ENCODE measurements at regions not wholly inside any gene's neighbourhood (a gene's known extent, or its start where the extent isn't known, plus 50 kb on each side); places are given as distances from the start of the nearest gene placed in this dataset.

DNA sequence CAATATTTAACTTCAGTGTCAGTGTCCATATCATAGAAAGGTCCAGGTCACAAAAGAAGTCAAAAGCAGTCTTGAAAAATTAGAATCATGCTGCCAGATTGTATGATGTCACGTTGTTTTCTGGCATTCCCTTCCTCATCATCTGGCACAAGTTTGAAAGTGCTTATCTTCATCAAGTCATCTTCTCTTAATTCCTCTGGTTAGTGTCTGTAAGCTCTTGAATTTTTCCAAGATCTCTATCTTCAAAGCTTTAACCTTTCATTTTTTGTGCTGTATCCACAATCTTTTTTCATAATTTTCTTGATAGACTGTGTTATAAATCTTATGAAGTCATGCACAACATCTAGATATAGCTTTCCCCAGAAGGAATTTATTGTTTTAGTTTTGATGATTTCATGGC lies 682.7 kb upstream of the AADAT start:
- TF ChIP-seq, protein P1, sequence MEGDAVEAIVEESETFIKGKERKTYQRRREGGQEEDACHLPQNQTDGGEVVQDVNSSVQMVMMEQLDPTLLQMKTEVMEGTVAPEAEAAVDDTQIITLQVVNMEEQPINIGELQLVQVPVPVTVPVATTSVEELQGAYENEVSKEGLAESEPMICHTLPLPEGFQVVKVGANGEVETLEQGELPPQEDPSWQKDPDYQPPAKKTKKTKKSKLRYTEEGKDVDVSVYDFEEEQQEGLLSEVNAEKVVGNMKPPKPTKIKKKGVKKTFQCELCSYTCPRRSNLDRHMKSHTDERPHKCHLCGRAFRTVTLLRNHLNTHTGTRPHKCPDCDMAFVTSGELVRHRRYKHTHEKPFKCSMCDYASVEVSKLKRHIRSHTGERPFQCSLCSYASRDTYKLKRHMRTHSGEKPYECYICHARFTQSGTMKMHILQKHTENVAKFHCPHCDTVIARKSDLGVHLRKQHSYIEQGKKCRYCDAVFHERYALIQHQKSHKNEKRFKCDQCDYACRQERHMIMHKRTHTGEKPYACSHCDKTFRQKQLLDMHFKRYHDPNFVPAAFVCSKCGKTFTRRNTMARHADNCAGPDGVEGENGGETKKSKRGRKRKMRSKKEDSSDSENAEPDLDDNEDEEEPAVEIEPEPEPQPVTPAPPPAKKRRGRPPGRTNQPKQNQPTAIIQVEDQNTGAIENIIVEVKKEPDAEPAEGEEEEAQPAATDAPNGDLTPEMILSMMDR (conservative IDR thresholded peaks at IDR 0.05 in 1 of 2, IDR thresholded peaks at IDR 0.05 in 1 of 2; ENCODE audit: extremely low read depth in 1 of 2, insufficient read depth in 1 of 2, low read depth in 1 of 2, low read length in 2 of 2), result no peak
- TF ChIP-seq EZH2 (IDR thresholded peaks at IDR 0.05; ENCODE audit: borderline replicate concordance, low read length), result no peak

All from mammary epithelial cell (primary cell).